ENCODE measurements at regions not wholly inside any gene's neighbourhood (a gene's known extent, or its start where the extent isn't known, plus 50 kb on each side); places are given as distances from the start of the nearest gene placed in this dataset.
"Not testable (repeated sequence)": the region's sequence is repeated elsewhere in the genome, so short reads cannot be mapped to it uniquely, and the experiment has no call there.

GRCh38 chr11:79506124-79506523 lies 65.3 kb upstream of the TENM4 start:
- Histone ChIP-seq H3K9ac (ENCODE audit: low read length) (no peak overlapping the region), H3K36me3 (ENCODE audit: control insufficient read depth, insufficient read depth, low read length) (no peaks in the 10 kb centered on the region), H3K9me3 (ENCODE audit: control insufficient read depth, low read length) (no peaks in the 10 kb centered on the region), H3K27me3 (ENCODE audit: control insufficient read depth, insufficient read depth, low read length) (peaks cover 11% of the 10 kb centered on the region), H3K4me3 (ENCODE audit: low read length) (no peak overlapping the region), H3K4me1 (ENCODE audit: control insufficient read depth, insufficient read depth, low read length) (no peaks in the 10 kb centered on the region)

GRCh38 chr11:79503028-79503427 lies 62.2 kb upstream of the TENM4 start:
- H3K27me3 ChIP-seq (ENCODE audit: control insufficient read depth, insufficient read depth, low read length) = peaks cover 11% of the 10 kb centered on the region
- H3K9me3 ChIP-seq (ENCODE audit: control insufficient read depth, low read length) = no peaks in the 10 kb centered on the region
- no peak overlapping the region for H3K9ac ChIP-seq (ENCODE audit: low read length)

GRCh38 chr11:79501707-79502106 lies 60.9 kb upstream of the TENM4 start:
- Histone ChIP-seq H3K4me3 (ENCODE audit: low read length) (no peak overlapping the region), H3K4me1 (ENCODE audit: control insufficient read depth, insufficient read depth, low read length) (no peaks in the 10 kb centered on the region), H3K9ac (ENCODE audit: low read length) (no peak overlapping the region), H3K9me3 (ENCODE audit: control insufficient read depth, low read length) (no peaks in the 10 kb centered on the region), H3K36me3 (ENCODE audit: control insufficient read depth, insufficient read depth, low read length) (no peaks in the 10 kb centered on the region), H3K27me3 (ENCODE audit: control insufficient read depth, insufficient read depth, low read length) (peaks cover 10% of the 10 kb centered on the region)

More at GRCh38 chr11:79503028-79503427, 62.2 kb upstream of the TENM4 start:
- H3K36me3 ChIP-seq (ENCODE audit: control insufficient read depth, insufficient read depth, low read length) = no peaks in the 10 kb centered on the region
- H3K4me1 ChIP-seq (ENCODE audit: control insufficient read depth, insufficient read depth, low read length) = no peaks in the 10 kb centered on the region
- H3K4me3 ChIP-seq (ENCODE audit: low read length) = no peak overlapping the region

GRCh38 chr11:79499929-79500328 lies 59.1 kb upstream of the TENM4 start:
- H3K9ac ChIP-seq (ENCODE audit: low read length); H3K9me3 ChIP-seq (ENCODE audit: control insufficient read depth, low read length); H3K4me3 ChIP-seq (ENCODE audit: low read length); H3K36me3 ChIP-seq (ENCODE audit: control insufficient read depth, insufficient read depth, low read length); H3K27me3 ChIP-seq (ENCODE audit: control insufficient read depth, insufficient read depth, low read length); H3K4me1 ChIP-seq (ENCODE audit: control insufficient read depth, insufficient read depth, low read length): not testable (repeated sequence)

- Histone ChIP-seq H3K27me3 (ENCODE audit: control insufficient read depth, insufficient read depth, low read length) (no peaks in the 10 kb centered on the region), H3K36me3 (ENCODE audit: control insufficient read depth, insufficient read depth, low read length) (no peaks in the 10 kb centered on the region), H3K4me1 (ENCODE audit: control insufficient read depth, insufficient read depth, low read length) (no peaks in the 10 kb centered on the region), H3K9ac (ENCODE audit: low read length) (no peak overlapping the region), H3K9me3 (ENCODE audit: control insufficient read depth, low read length) (no peaks in the 10 kb centered on the region), H3K4me3 (ENCODE audit: low read length) (no peak overlapping the region)
Observed at GRCh38 chr11:79498667-79499066, 57.8 kb upstream of the TENM4 start.

GRCh38 chr11:79493555-79494171 lies 52.8 kb upstream of the TENM4 start:
- Histone ChIP-seq H3K36me3 (ENCODE audit: control insufficient read depth, insufficient read depth, low read length) (no peaks in the 10 kb centered on the region), H3K4me1 (ENCODE audit: control insufficient read depth, insufficient read depth, low read length) (no peaks in the 10 kb centered on the region), H3K9ac (ENCODE audit: low read length) (no peak overlapping the region), H3K27me3 (ENCODE audit: control insufficient read depth, insufficient read depth, low read length) (no peaks in the 10 kb centered on the region), H3K9me3 (ENCODE audit: control insufficient read depth, low read length) (no peaks in the 10 kb centered on the region), H3K4me3 (ENCODE audit: low read length) (no peak overlapping the region)

- Histone ChIP-seq H3K4me3 (ENCODE audit: low read length) (no peak overlapping the region), H3K9ac (ENCODE audit: low read length) (no peak overlapping the region), H3K9me3 (ENCODE audit: control insufficient read depth, low read length) (no peaks in the 10 kb centered on the region), H3K36me3 (ENCODE audit: control insufficient read depth, insufficient read depth, low read length) (no peaks in the 10 kb centered on the region), H3K4me1 (ENCODE audit: control insufficient read depth, insufficient read depth, low read length) (no peaks in the 10 kb centered on the region), H3K27me3 (ENCODE audit: control insufficient read depth, insufficient read depth, low read length) (no peaks in the 10 kb centered on the region)
Observed at GRCh38 chr11:79492008-79492407, 51.2 kb upstream of the TENM4 start.
